IMR-90 (cell line): ENCODE measurements at regions not wholly inside any gene's neighbourhood (a gene's known extent, or its start where the extent isn't known, plus 50 kb on each side); places are given as distances from the start of the nearest gene placed in this dataset.

ENCODE experiments used
- ATAC-seq: fragments of 200-7000 bp; cut with Tn5 transposase; 2 replicates; pipeline ENCODE4 v1.9.1; 2020; ENCODE audit warnings: low read depth, mild to moderate bottlenecking, moderate library complexity
- BruUV-seq: library from RNA; stranded (reverse); fragments of 400-500 nt; replicated peaks from 2 replicates; lab custom pipeline; 2021; lab: Mats Ljungman, UMichigan
- CTCF ChIA-PET: fragments of 300-600 bp; formaldehyde crosslinking; extraction: SDS; loops from one replicate; lab custom pipeline; 2021; ENCODE audit warnings: antibody characterized with exemption; lab: Yijun Ruan, JAX
- POLR2A ChIA-PET: fragments of 300-600 bp; sonication (Branson Sonifier 250); formaldehyde crosslinking; loops from one replicate; lab custom pipeline; 2022; ENCODE audit warnings: antibody characterized with exemption; ENCODE audit not compliant: unreplicated experiment; lab: Charles Lee
- DNase-seq: peaks from one replicate; pipeline ENCODE4 v3.0.0; 2013
- H2AFZ ChIP-seq: replicated peaks from 2 replicates; pipeline ENCODE3; 2013; ENCODE audit warnings: low read length, mild to moderate bottlenecking; ENCODE audit not compliant: poor library complexity
- H2AK5ac ChIP-seq: 2 replicates; pipeline ENCODE4 v1.6.1; 2013; ENCODE audit warnings: low read depth, low read length, inconsistent platforms
- H2AK9ac ChIP-seq: replicated peaks from 2 replicates; pipeline ENCODE3; 2013; ENCODE audit warnings: mild to moderate bottlenecking, low read depth, low read length, moderate library complexity; ENCODE audit not compliant: poor library complexity
- H2BK120ac ChIP-seq: 2 replicates; pipeline ENCODE4 v1.6.1; 2013; ENCODE audit warnings: low read depth, low read length, inconsistent platforms
- H2BK15ac ChIP-seq: 3 replicates; pipeline ENCODE4 v1.6.1; 2013; ENCODE audit warnings: low read depth, low read length, inconsistent platforms
- H2BK20ac ChIP-seq: 2 replicates; pipeline ENCODE4 v1.6.1; 2013; ENCODE audit warnings: low read depth, mild to moderate bottlenecking, inconsistent platforms, low read length, moderate library complexity
- H2BK5ac ChIP-seq: 2 replicates; pipeline ENCODE4 v1.6.1; 2013; ENCODE audit warnings: mild to moderate bottlenecking, low read depth, low read length, inconsistent platforms; ENCODE audit not compliant: poor library complexity, severe bottlenecking
- H3K14ac ChIP-seq: replicated peaks from 2 replicates; pipeline ENCODE4 v1.6.1; 2013; ENCODE audit warnings: low read depth, low read length, inconsistent platforms
- H3K18ac ChIP-seq: 2 replicates; pipeline ENCODE4 v1.6.1; 2013; ENCODE audit warnings: low read depth, low read length, control low read depth
- H3K23ac ChIP-seq: 2 replicates; pipeline ENCODE4 v1.6.1; 2013; ENCODE audit warnings: low read depth, low read length, inconsistent platforms
- H3K27ac ChIP-seq: 2 replicates; pipeline ENCODE4 v1.5.1; 2013; ENCODE audit warnings: mild to moderate bottlenecking, control low read depth, low read length; ENCODE audit not compliant: insufficient read depth
- H3K27me3 ChIP-seq: 2 replicates; pipeline ENCODE4 v1.6.1; 2013; ENCODE audit warnings: low read length; ENCODE audit not compliant: control insufficient read depth, insufficient read depth
- H3K36me3 ChIP-seq: 2 replicates; pipeline ENCODE4 v1.6.1; 2013; ENCODE audit warnings: low read length, mixed read lengths; ENCODE audit not compliant: control insufficient read depth, insufficient read depth
- H3K4ac ChIP-seq: 2 replicates; pipeline ENCODE4 v1.6.1; 2013; ENCODE audit warnings: low read depth, low read length, inconsistent platforms
- H3K4me1 ChIP-seq: 2 replicates; pipeline ENCODE4 v1.6.1; 2013; ENCODE audit warnings: low read length, mixed read lengths; ENCODE audit not compliant: control insufficient read depth, insufficient read depth
- H3K4me2 ChIP-seq: 2 replicates; pipeline ENCODE4 v1.6.1; 2013; ENCODE audit warnings: low read depth, mild to moderate bottlenecking, control low read depth, low read length, moderate library complexity
- H3K4me3 ChIP-seq: 2 replicates; pipeline ENCODE4 v1.5.1; 2013; ENCODE audit warnings: low read depth, mild to moderate bottlenecking, control low read depth, low read length, moderate library complexity; ENCODE audit not compliant: insufficient read depth
- H3K56ac ChIP-seq: 2 replicates; pipeline ENCODE4 v1.6.1; 2013; ENCODE audit warnings: low read length, inconsistent platforms; ENCODE audit not compliant: insufficient read depth; ENCODE audit errors: extremely low read depth
- H3K79me1 ChIP-seq, 2 experiments: 2 replicates each; pipeline ENCODE4 v1.6.1; 2013; ENCODE audit warnings: low read length in 2 of 2, inconsistent platforms in 1 of 2, low read depth in 1 of 2
- H3K9ac ChIP-seq: 2 replicates; pipeline ENCODE4 v1.6.1; 2013; ENCODE audit warnings: low read depth, low read length, control low read depth
- H3K9me1 ChIP-seq: 2 replicates; pipeline ENCODE4 v1.6.1; 2013; ENCODE audit warnings: low read length, inconsistent platforms; ENCODE audit not compliant: insufficient read depth
- H3K9me3 ChIP-seq: 2 replicates; pipeline ENCODE4 v1.6.1; 2013; ENCODE audit warnings: low read length; ENCODE audit not compliant: control insufficient read depth, insufficient read depth
- H4K20me1 ChIP-seq: 2 replicates; pipeline ENCODE4 v1.6.1; 2013; ENCODE audit warnings: low read length, inconsistent platforms; ENCODE audit not compliant: insufficient read depth
- H4K5ac ChIP-seq: 2 replicates; pipeline ENCODE4 v1.6.1; 2013; ENCODE audit warnings: mild to moderate bottlenecking, low read depth, low read length, control low read depth
- H4K8ac ChIP-seq, 2 experiments: 2 replicates each; pipeline ENCODE4 v1.6.1; 2013; ENCODE audit warnings: low read depth in 2 of 2, low read length in 2 of 2, control low read depth in 1 of 2, inconsistent platforms in 1 of 2
- H4K91ac ChIP-seq: 2 replicates; pipeline ENCODE4 v1.6.1; 2013; ENCODE audit warnings: low read depth, low read length, inconsistent platforms; ENCODE audit not compliant: insufficient read depth
- BHLHE40 ChIP-seq: fragments of 150-350 bp; IDR thresholded peaks from 2 replicates; pipeline ENCODE4 v1.6.1; 2016; ENCODE audit warnings: mild to moderate bottlenecking, low read depth, low read length
- CEBPB ChIP-seq: IDR thresholded peaks from 2 replicates; pipeline ENCODE4 v1.6.1; 2012; ENCODE audit warnings: low read depth, low read length, improper control_type of control experiment
- CHD1 ChIP-seq: IDR thresholded peaks from 2 replicates; pipeline ENCODE4 v1.6.1; 2012; ENCODE audit warnings: low read depth, low read length, improper control_type of control experiment
- FOS ChIP-seq: fragments of 150-350 bp; IDR thresholded peaks from 2 replicates; pipeline ENCODE4 v1.6.1; 2016; ENCODE audit warnings: low read depth, low read length
- MAFK ChIP-seq: IDR thresholded peaks from 2 replicates; pipeline ENCODE4 v1.6.1; 2012; ENCODE audit warnings: low read depth, low read length, improper control_type of control experiment
- MAZ ChIP-seq: IDR thresholded peaks from 2 replicates; pipeline ENCODE4 v1.6.1; 2012; ENCODE audit warnings: low read depth, mild to moderate bottlenecking, low read length, improper control_type of control experiment, moderate library complexity, borderline replicate concordance
- MXI1 ChIP-seq: IDR thresholded peaks from 2 replicates; pipeline ENCODE4 v1.6.1; 2012; ENCODE audit warnings: low read depth, mild to moderate bottlenecking, low read length, moderate library complexity, borderline replicate concordance
- NFE2L2 ChIP-seq: fragments of 150-350 bp; IDR thresholded peaks from 2 replicates; pipeline ENCODE4 v1.6.1; 2016; ENCODE audit warnings: low read depth, mild to moderate bottlenecking, low read length
- POLR2A ChIP-seq: IDR thresholded peaks from 2 replicates; pipeline ENCODE4 v1.6.1; 2012; ENCODE audit warnings: mild to moderate bottlenecking, low read depth, low read length
- RAD21 ChIP-seq: IDR thresholded peaks from 2 replicates; pipeline ENCODE4 v1.6.1; 2012; ENCODE audit warnings: low read length, improper control_type of control experiment
- RCOR1 ChIP-seq: IDR thresholded peaks from 2 replicates; pipeline ENCODE4 v1.6.1; 2012; ENCODE audit warnings: mild to moderate bottlenecking, low read length, improper control_type of control experiment; ENCODE audit not compliant: insufficient replicate concordance
- RFX5 ChIP-seq: IDR thresholded peaks from 2 replicates; pipeline ENCODE4 v1.8.0; 2012; ENCODE audit warnings: low read depth, mild to moderate bottlenecking, low read length, moderate library complexity
- SMC3 ChIP-seq: fragments of 150-350 bp; IDR thresholded peaks from 2 replicates; pipeline ENCODE4 v1.6.1; 2016; ENCODE audit warnings: low read depth, mild to moderate bottlenecking, antibody characterized with exemption, low read length, moderate library complexity
- WGBS, 2 experiments: methylation state at CpG; one replicate each; pipeline versions ENCODE4 v1.1.5 to v1.1.7; 2013; ENCODE audit warnings: missing lambda C conversion rate in 2 of 2; ENCODE audit not compliant: insufficient read length in 1 of 2; ENCODE audit errors: extremely low coverage in 2 of 2; 5-methylcytosine and 5-hydroxymethylcytosine counted together
- dilution Hi-C: fragments of 300-500 bp; cut with HindIII; formaldehyde crosslinking; loops from one replicate; pipeline ENCODE4 v1.14.3; 2018; ENCODE audit warnings: low sequenced_read_pairs; ENCODE audit not compliant: unreplicated experiment
- in situ Hi-C: fragments of 300-500 bp; cut with MboI; formaldehyde crosslinking; loops from 3 replicates; pipeline ENCODE4 v1.14.3; 2019; ENCODE audit warnings: low sequenced_read_pairs, inconsistent platforms, mixed read lengths
- intact Hi-C: fragments of 100-400 bp; cut with micrococcal nuclease; formaldehyde crosslinking; loops from 2 replicates; pipeline ENCODE4 v1.10.0; 2022
- TF ChIP-seq, protein P1 (sequence below): fragments of 150-350 bp; IDR thresholded peaks from 2 replicates; pipeline ENCODE4 v1.6.1; 2016; ENCODE audit warnings: low read depth, mild to moderate bottlenecking, low read length, moderate library complexity, borderline replicate concordance
- TF ChIP-seq, protein P2 (sequence below): conservative IDR thresholded peaks from 2 replicates; pipeline ENCODE4 v1.5.1; 2012; ENCODE audit warnings: mild to moderate bottlenecking, low read depth, low read length, improper control_type of control experiment
- TF ChIP-seq, protein P3 (sequence below): fragments of 150-350 bp; IDR thresholded peaks from 2 replicates; pipeline ENCODE4 v1.6.1; 2017; ENCODE audit warnings: mild to moderate bottlenecking, antibody characterized with exemption, low read length, low read depth

DNA sequence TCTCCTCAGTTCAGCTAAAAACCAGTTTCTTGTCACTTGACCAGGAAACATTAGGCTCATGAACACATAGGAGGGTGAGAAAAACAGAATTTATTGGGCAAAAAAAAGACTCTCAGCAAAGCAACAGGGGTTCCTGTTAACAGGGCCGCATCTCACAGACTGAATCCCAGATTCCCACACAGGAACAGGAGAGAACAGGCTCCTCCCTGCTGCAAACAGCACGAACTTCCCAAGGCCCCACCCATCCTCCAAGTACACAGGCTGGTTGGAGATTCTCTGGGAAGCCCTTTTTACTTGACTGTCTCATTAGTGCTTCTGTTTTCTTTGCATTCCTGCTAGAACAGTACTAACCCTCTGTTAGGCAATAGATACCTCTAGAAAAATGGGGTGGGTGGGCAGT, 52.4 kb upstream of the IL21 start:
- ATAC-seq (peak; percentile 46; the same call in 1 of the 2 replicates), DNase-seq (no peak)
- H2BK15ac ChIP-seq = no peak overlapping the region
- no CpG with 5 or more reads among the region's 2 CpGs for WGBS, 2 experiments
- no peak overlapping the region for H3K4ac ChIP-seq
- no peak overlapping the region; the same call in 1 of the 2 replicates for H2BK120ac ChIP-seq
- no peak overlapping the region for H4K5ac ChIP-seq
- CTCF ChIA-PET = no interaction called here
- H3K27ac ChIP-seq = no peak overlapping the region
- 0 out of 2 replicates have a peak overlapping the region, but pooled peaks have one; percentile 14 for H4K91ac ChIP-seq
- H3K4me3 ChIP-seq = no peak overlapping the region
- no peaks in the 10 kb centered on the region for H3K27me3 ChIP-seq
- dilution Hi-C loops (no loop called here), intact Hi-C loops (no loop called here), in situ Hi-C loops (no loop called here)
- H3K9ac ChIP-seq = no peak overlapping the region
- no peaks in the 10 kb centered on the region for H3K79me1 ChIP-seq
- H2BK5ac ChIP-seq = no peak overlapping the region
- H3K9me3 ChIP-seq = no peaks in the 10 kb centered on the region
- no peaks in the 10 kb centered on the region for H4K20me1 ChIP-seq
- no peaks in the 10 kb centered on the region for H3K36me3 ChIP-seq
- no peak overlapping the region for H2AK5ac ChIP-seq
- no peak overlapping the region for H3K18ac ChIP-seq
- no peak overlapping the region for H3K56ac ChIP-seq
- peaks cover 10% of the 10 kb centered on the region for H3K4me1 ChIP-seq
- POLR2A ChIA-PET = no interaction called here
- H3K14ac ChIP-seq = no peak overlapping the region; the same call in 1 of the 2 replicates
- TF ChIP-seq MAFK = no peak
- TF ChIP-seq FOS = no peak
- TF ChIP-seq, protein P1, sequence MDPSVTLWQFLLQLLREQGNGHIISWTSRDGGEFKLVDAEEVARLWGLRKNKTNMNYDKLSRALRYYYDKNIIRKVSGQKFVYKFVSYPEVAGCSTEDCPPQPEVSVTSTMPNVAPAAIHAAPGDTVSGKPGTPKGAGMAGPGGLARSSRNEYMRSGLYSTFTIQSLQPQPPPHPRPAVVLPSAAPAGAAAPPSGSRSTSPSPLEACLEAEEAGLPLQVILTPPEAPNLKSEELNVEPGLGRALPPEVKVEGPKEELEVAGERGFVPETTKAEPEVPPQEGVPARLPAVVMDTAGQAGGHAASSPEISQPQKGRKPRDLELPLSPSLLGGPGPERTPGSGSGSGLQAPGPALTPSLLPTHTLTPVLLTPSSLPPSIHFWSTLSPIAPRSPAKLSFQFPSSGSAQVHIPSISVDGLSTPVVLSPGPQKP = no peak
- no peak for TF ChIP-seq SMC3
- TF ChIP-seq RFX5 = no peak
- TF ChIP-seq POLR2A = no peak
- no peak for TF ChIP-seq CHD1
- no peak for TF ChIP-seq MAZ
- no peak for TF ChIP-seq MXI1
- TF ChIP-seq, protein P2, sequence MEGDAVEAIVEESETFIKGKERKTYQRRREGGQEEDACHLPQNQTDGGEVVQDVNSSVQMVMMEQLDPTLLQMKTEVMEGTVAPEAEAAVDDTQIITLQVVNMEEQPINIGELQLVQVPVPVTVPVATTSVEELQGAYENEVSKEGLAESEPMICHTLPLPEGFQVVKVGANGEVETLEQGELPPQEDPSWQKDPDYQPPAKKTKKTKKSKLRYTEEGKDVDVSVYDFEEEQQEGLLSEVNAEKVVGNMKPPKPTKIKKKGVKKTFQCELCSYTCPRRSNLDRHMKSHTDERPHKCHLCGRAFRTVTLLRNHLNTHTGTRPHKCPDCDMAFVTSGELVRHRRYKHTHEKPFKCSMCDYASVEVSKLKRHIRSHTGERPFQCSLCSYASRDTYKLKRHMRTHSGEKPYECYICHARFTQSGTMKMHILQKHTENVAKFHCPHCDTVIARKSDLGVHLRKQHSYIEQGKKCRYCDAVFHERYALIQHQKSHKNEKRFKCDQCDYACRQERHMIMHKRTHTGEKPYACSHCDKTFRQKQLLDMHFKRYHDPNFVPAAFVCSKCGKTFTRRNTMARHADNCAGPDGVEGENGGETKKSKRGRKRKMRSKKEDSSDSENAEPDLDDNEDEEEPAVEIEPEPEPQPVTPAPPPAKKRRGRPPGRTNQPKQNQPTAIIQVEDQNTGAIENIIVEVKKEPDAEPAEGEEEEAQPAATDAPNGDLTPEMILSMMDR = no peak
- no peak for TF ChIP-seq BHLHE40
- TF ChIP-seq, protein P3, sequence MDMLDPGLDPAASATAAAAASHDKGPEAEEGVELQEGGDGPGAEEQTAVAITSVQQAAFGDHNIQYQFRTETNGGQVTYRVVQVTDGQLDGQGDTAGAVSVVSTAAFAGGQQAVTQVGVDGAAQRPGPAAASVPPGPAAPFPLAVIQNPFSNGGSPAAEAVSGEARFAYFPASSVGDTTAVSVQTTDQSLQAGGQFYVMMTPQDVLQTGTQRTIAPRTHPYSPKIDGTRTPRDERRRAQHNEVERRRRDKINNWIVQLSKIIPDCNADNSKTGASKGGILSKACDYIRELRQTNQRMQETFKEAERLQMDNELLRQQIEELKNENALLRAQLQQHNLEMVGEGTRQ = no peak
- TF ChIP-seq CEBPB = no peak
- TF ChIP-seq RCOR1 = no peak
- TF ChIP-seq NFE2L2 = no peak
- TF ChIP-seq RAD21 = no peak
- peak overlapping the region; percentile 75 for H2AFZ ChIP-seq
- H2AK9ac ChIP-seq = no peak overlapping the region
- no peak overlapping the region for H2BK20ac ChIP-seq
- H4K8ac ChIP-seq = peak overlapping the region in 1 of 2 experiments; percentile 4; a peak in 1 of 4 replicates
- H3K9me1 ChIP-seq = peaks cover 8% of the 10 kb centered on the region
- no TSS peak for BruUV-seq
- no peak overlapping the region for H3K4me2 ChIP-seq
- H3K23ac ChIP-seq = no peak overlapping the region
